ENCODE measurements at regions not wholly inside any gene's neighbourhood (a gene's known extent, or its start where the extent isn't known, plus 50 kb on each side); places are given as distances from the start of the nearest gene placed in this dataset.

- H3K4me3 ChIP-seq (ENCODE audit: low read depth, poor library complexity, severe bottlenecking): no peak overlapping the region
- DNase-seq (ENCODE audit: low spot score in 2 of 2): peak in 1 of 2 donors; percentile 97
- intact Hi-C loops (cut with DNase I; ENCODE audit: low total_unique reads): no loop called here
- 53 to 91% methylated on average over 12 to 15 of the region's 15 CpGs for WGBS, 2 donors
- TF ChIP-seq POLR2A (IDR thresholded peaks at IDR 0.05): no peak
- TF ChIP-seq, protein P1, sequence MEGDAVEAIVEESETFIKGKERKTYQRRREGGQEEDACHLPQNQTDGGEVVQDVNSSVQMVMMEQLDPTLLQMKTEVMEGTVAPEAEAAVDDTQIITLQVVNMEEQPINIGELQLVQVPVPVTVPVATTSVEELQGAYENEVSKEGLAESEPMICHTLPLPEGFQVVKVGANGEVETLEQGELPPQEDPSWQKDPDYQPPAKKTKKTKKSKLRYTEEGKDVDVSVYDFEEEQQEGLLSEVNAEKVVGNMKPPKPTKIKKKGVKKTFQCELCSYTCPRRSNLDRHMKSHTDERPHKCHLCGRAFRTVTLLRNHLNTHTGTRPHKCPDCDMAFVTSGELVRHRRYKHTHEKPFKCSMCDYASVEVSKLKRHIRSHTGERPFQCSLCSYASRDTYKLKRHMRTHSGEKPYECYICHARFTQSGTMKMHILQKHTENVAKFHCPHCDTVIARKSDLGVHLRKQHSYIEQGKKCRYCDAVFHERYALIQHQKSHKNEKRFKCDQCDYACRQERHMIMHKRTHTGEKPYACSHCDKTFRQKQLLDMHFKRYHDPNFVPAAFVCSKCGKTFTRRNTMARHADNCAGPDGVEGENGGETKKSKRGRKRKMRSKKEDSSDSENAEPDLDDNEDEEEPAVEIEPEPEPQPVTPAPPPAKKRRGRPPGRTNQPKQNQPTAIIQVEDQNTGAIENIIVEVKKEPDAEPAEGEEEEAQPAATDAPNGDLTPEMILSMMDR (IDR thresholded peaks at IDR 0.05): no peak
Observed at GRCh38 chrX:131792789-131793462, 230.2 kb upstream of the STK26 start.

GRCh38 chrX:131795442-131796229 lies 227.5 kb upstream of the STK26 start:
- WGBS, 2 donors: 64 to 92% methylated on average over 21 to 43 of the region's 44 CpGs
- intact Hi-C loops (cut with DNase I; ENCODE audit: low total_unique reads): no loop called here
- H3K4me3 ChIP-seq (ENCODE audit: low read depth, poor library complexity, severe bottlenecking): no peak overlapping the region
- TF ChIP-seq, protein P1 (IDR thresholded peaks at IDR 0.05): no peak
- TF ChIP-seq POLR2A (IDR thresholded peaks at IDR 0.05): no peak
- no peak for DNase-seq (ENCODE audit: low spot score in 2 of 2)

GRCh38 chrX:131801066-131801465 lies 222.0 kb upstream of the STK26 start:
- no peak overlapping the region for H3K4me3 ChIP-seq (ENCODE audit: low read depth, poor library complexity, severe bottlenecking)
- TF ChIP-seq POLR2A (IDR thresholded peaks at IDR 0.05): no peak
- TF ChIP-seq, protein P1 (IDR thresholded peaks at IDR 0.05): no peak
- intact Hi-C loops (cut with DNase I; ENCODE audit: low total_unique reads): no loop called here
- WGBS, 2 donors: 21 to 30% methylated on average over 1 of the region's 1 CpG
- no peak for DNase-seq (ENCODE audit: low spot score in 2 of 2)

DNA sequence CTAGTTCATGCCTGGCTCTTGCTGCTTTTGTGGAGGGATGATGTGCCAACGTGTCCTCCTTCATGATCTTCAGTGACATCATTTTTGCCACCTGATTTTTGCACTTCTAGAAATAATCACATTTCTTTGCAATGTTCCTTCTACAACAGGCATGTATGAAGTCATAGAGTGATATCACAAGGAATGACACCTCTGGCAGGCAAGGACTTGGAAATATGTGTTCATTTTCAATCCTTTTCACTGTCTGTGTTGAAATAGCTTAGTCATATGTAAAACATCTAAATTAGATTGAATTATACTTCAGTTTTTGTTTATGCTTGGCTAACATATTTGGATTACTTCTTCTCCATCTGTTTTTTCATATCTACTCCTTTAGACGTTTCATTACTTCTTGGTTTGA lies 221.2 kb upstream of the STK26 start:
- H3K4me3 ChIP-seq (ENCODE audit: low read depth, poor library complexity, severe bottlenecking): no peak overlapping the region
- intact Hi-C loops (cut with DNase I; ENCODE audit: low total_unique reads): no loop called here
- DNase-seq (ENCODE audit: low spot score in 2 of 2): no peak
- no peak for TF ChIP-seq POLR2A (IDR thresholded peaks at IDR 0.05)
- 49 to 67% methylated on average over 2 of the region's 2 CpGs for WGBS, 2 donors

DNA sequence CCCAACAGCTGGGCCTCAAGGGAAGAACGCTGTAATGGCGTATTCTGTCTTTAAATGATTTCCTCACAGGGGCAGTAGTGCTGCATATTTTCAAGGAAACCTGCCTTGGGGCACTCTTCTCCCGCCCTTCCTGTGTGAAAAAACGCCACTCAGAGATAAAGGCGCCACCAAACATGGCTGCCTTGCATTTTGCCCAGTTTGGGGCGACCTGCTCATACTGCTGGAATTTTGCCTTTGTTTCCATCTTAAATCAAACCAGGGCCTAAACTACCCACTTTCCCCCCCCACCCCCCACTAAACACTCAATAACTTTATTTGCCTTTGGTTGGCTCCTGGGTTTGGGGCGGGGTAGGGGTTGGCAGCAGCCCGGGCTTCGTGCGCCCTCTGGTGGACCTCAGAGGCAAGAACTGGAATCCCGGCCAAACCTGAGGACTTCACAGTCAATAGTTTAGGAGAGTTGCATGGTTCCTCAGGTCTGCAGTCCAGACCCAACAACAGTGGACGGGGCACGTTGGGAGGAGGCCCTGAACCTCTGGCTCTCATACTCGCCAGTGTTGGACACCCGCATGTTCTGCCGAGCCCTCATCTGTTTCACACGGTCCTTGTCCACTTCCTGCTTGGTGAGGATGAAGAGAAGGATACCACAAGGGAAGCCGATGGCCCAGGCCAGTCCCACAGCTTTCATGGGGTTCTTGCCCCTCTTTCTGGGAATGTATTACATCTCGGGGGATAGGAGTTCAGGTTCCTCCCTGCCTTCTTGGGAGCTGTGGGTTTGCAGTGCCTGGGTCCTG lies 220.1 kb upstream of the STK26 start:
- H3K4me3 ChIP-seq (ENCODE audit: low read depth, poor library complexity, severe bottlenecking): no peak overlapping the region
- no peak for TF ChIP-seq POLR2A (IDR thresholded peaks at IDR 0.05)
- TF ChIP-seq, protein P1 (IDR thresholded peaks at IDR 0.05): no peak
- DNase-seq (ENCODE audit: low spot score in 2 of 2): peak in 1 of 2 donors; percentile 89
- intact Hi-C loops (cut with DNase I; ENCODE audit: low total_unique reads): no loop called here
- 55 to 90% methylated on average over 11 to 19 of the region's 19 CpGs for whole genome bisulfite sequencing, 2 donors
